HCT116 (cell line): ENCODE measurements at regions not wholly inside any gene's neighbourhood (a gene's known extent, or its start where the extent isn't known, plus 50 kb on each side); places are given as distances from the start of the nearest gene placed in this dataset.

Experiments used
- ATAC-seq: fragments of 200-7000 bp; cut with Tn5 transposase; 2 replicates; pipeline ENCODE4 v1.9.1; 2020; ENCODE audit warnings: mild to moderate bottlenecking, moderate library complexity
- BruUV-seq: library from RNA; stranded (reverse); fragments of 400-500 nt; replicated peaks from 2 replicates; lab custom pipeline; 2021; lab: Mats Ljungman, UMichigan
- CTCF ChIA-PET: fragments of 300-600 bp; sonication (Branson Sonifier 250); formaldehyde crosslinking; loops from one replicate; lab custom pipeline; 2021; ENCODE audit warnings: antibody characterized with exemption; lab: Charles Lee
- POLR2A ChIA-PET: fragments of 300-600, 350-600 bp; sonication (Branson Sonifier 250); formaldehyde crosslinking; loops from one replicate; lab custom pipeline; 2021; ENCODE audit warnings: antibody characterized with exemption; lab: Charles Lee
- RAD21 ChIA-PET, 2 experiments: fragments of 300-600 bp; sonication (Branson Sonifier 250); formaldehyde crosslinking; loops; one replicate each; lab custom pipeline; 2023; ENCODE audit warnings: low total read pairs in 2 of 2; ENCODE audit not compliant: uncharacterized antibody in 2 of 2, unreplicated experiment in 2 of 2, low non-redundant PET in 1 of 2; lab: Charles Lee
- DNase-seq: peaks from one replicate; pipeline ENCODE4 v3.0.0-alpha.2; 2010; ENCODE audit warnings: low read depth, low spot score
- H2AFZ ChIP-seq: fragments of 200-600 bp; shearing (Covaris generic), sonication (generic); 2 replicates; pipeline ENCODE4 v1.6.1; 2017; ENCODE audit warnings: low read depth, mixed run types, mixed read lengths, antibody characterized with exemption, low read length; ENCODE audit not compliant: poor library complexity, severe bottlenecking
- H3K27ac ChIP-seq: 2 replicates; pipeline ENCODE4 v1.5.1; 2012; ENCODE audit warnings: low read depth, low read length
- H3K27me3 ChIP-seq: fragments of 200-600 bp; sonication (generic); 2 replicates; pipeline ENCODE4 v1.6.1; 2016; ENCODE audit warnings: mixed run types, low read length, mixed read lengths; ENCODE audit not compliant: insufficient read depth
- H3K36me3 ChIP-seq, 2 experiments: fragments of 200-500 bp in 1 of 2; fragments of 200-600 bp in 1 of 2; sonication (Bioruptor generic) in 1 of 2; sonication (generic) in 1 of 2; 2 replicates each; pipeline versions ENCODE4 v1.5.1 to v1.6.1; 2014 to 2016; ENCODE audit warnings: low read length in 2 of 2, inconsistent platforms in 1 of 2, mixed read lengths in 1 of 2, mixed run types in 1 of 2; ENCODE audit not compliant: insufficient read depth in 2 of 2, control insufficient read depth in 1 of 2
- H3K4me1 ChIP-seq, 2 experiments: fragments of 200-600 bp in 1 of 2; sonication (generic) in 1 of 2; 2 replicates each; pipeline versions ENCODE4 v1.5.1 to v1.6.1; 2012 to 2017; ENCODE audit warnings: low read length in 2 of 2, inconsistent platforms in 1 of 2, mild to moderate bottlenecking in 1 of 2, mixed read lengths in 1 of 2, mixed run types in 1 of 2, moderate library complexity in 1 of 2; ENCODE audit not compliant: insufficient read depth in 2 of 2, control insufficient read depth in 1 of 2
- H3K4me2 ChIP-seq: fragments of 200-600 bp; sonication (generic); 2 replicates; pipeline ENCODE4 v1.6.1; 2017; ENCODE audit warnings: mixed run types, low read length, mixed read lengths
- H3K4me3 ChIP-seq, 2 experiments: fragments of 200-600 bp in 1 of 2; sonication (generic) in 1 of 2; replicated peaks in 1 of 2; 2 replicates each; pipeline ENCODE4 v1.5.1; 2011 to 2016; ENCODE audit warnings: low read length in 2 of 2, control low read depth in 1 of 2, low read depth in 1 of 2, mild to moderate bottlenecking in 1 of 2, mixed read lengths in 1 of 2, mixed run types in 1 of 2
- H3K79me2 ChIP-seq: fragments of 200-600 bp; sonication (generic); 2 replicates; pipeline ENCODE4 v1.6.1; 2017; ENCODE audit warnings: mild to moderate bottlenecking, mixed run types, low read length, moderate library complexity, mixed read lengths; ENCODE audit not compliant: insufficient read depth
- H3K9ac ChIP-seq: fragments of 200-600 bp; sonication (generic); 2 replicates; pipeline ENCODE4 v1.6.1; 2016; ENCODE audit warnings: low read length, mixed read lengths
- H3K9me2 ChIP-seq: fragments of 200-600 bp; sonication (generic), shearing (Covaris generic); 2 replicates; pipeline ENCODE4 v1.6.1; 2017; ENCODE audit warnings: mixed run types, mild to moderate bottlenecking, moderate library complexity; ENCODE audit not compliant: insufficient read depth
- H3K9me3 ChIP-seq, 2 experiments: fragments of 200-500 bp in 1 of 2; fragments of 200-600 bp in 1 of 2; sonication (Bioruptor generic) in 1 of 2; sonication (generic) in 1 of 2; 2 replicates each; pipeline ENCODE4 v1.6.1; 2014 to 2017; ENCODE audit warnings: low read length in 2 of 2, mixed read lengths in 2 of 2, inconsistent platforms in 1 of 2, low read depth in 1 of 2, mild to moderate bottlenecking in 1 of 2, mixed run types in 1 of 2, moderate library complexity in 1 of 2; ENCODE audit not compliant: control insufficient read depth in 1 of 2, insufficient read depth in 1 of 2
- H4K20me1 ChIP-seq: fragments of 200-600 bp; sonication (generic), shearing (Covaris generic); 2 replicates; pipeline ENCODE4 v1.6.1; 2017; ENCODE audit warnings: mixed run types, mild to moderate bottlenecking, moderate library complexity; ENCODE audit not compliant: insufficient read depth
- CBX3 ChIP-seq: IDR thresholded peaks from 2 replicates; pipeline ENCODE4 v1.6.1; 2012; ENCODE audit warnings: low read depth
- CEBPB ChIP-seq: IDR thresholded peaks from 2 replicates; pipeline ENCODE4 v1.6.1; 2012; ENCODE audit warnings: low read depth
- EGR1 ChIP-seq: IDR thresholded peaks from 2 replicates; pipeline ENCODE4 v1.6.1; 2012; ENCODE audit warnings: low read depth
- ELF1 ChIP-seq: IDR thresholded peaks from 2 replicates; pipeline ENCODE4 v1.6.1; 2012; ENCODE audit warnings: low read depth, borderline replicate concordance
- EZH2 ChIP-seq: fragments of 200-600 bp; sonication (generic); IDR thresholded peaks from 2 replicates; pipeline ENCODE4 v1.6.1; 2017; ENCODE audit warnings: antibody characterized with exemption, mixed run types
- EZH2phosphoT487 ChIP-seq: fragments of 200-600 bp; IDR thresholded peaks from 2 replicates; pipeline ENCODE4 v1.6.1; 2018; ENCODE audit warnings: antibody characterized with exemption, borderline replicate concordance
- JUND ChIP-seq: IDR thresholded peaks from 2 replicates; pipeline ENCODE4 v1.6.1; 2012
- POLR2A ChIP-seq: IDR thresholded peaks from 2 replicates; pipeline ENCODE4 v1.7.0; 2011; ENCODE audit warnings: borderline replicate concordance; ENCODE audit not compliant: insufficient read depth, insufficient read length; ENCODE audit errors: extremely low read depth
- POLR2AphosphoS5 ChIP-seq: IDR thresholded peaks from 2 replicates; pipeline ENCODE4 v1.6.1; 2011; ENCODE audit warnings: mild to moderate bottlenecking, low read depth, low read length, moderate library complexity
- RAD21 ChIP-seq: IDR thresholded peaks from 2 replicates; pipeline ENCODE4 v1.6.1; 2012; ENCODE audit warnings: low read depth, mild to moderate bottlenecking
- SIN3A ChIP-seq: IDR thresholded peaks from 2 replicates; pipeline ENCODE4 v1.6.1; 2012; ENCODE audit warnings: low read depth
- SRF ChIP-seq: IDR thresholded peaks from 2 replicates; pipeline ENCODE4 v1.6.1; 2012; ENCODE audit warnings: low read depth
- TCF7L2 ChIP-seq: IDR thresholded peaks from 2 replicates; pipeline ENCODE4 v1.7.0; 2011; ENCODE audit warnings: borderline replicate concordance, inconsistent platforms; ENCODE audit not compliant: insufficient read depth, insufficient read length; ENCODE audit errors: extremely low read depth
- YY1 ChIP-seq: IDR thresholded peaks from 2 replicates; pipeline ENCODE4 v1.6.1; 2011; ENCODE audit warnings: low read length, low read depth, moderate library complexity, mild to moderate bottlenecking; ENCODE audit not compliant: insufficient replicate concordance; ENCODE audit errors: extremely low read depth
- ZFX ChIP-seq: fragments of 450-650 bp; IDR thresholded peaks from 2 replicates; pipeline ENCODE4 v1.6.1; 2017
- ZNF274 ChIP-seq: fragments of 200-500 bp; sonication (Bioruptor generic); IDR thresholded peaks from 2 replicates; pipeline ENCODE4 v1.6.1; 2014; ENCODE audit warnings: mild to moderate bottlenecking, low read depth, low read length, inconsistent platforms
- intact Hi-C: fragments of 100-400 bp; cut with micrococcal nuclease; formaldehyde crosslinking; loops from 2 replicates; pipeline ENCODE4 v1.10.0; 2022
- TF ChIP-seq, protein P1 (sequence below): IDR thresholded peaks from 2 replicates; pipeline ENCODE4 v1.6.1; 2011; ENCODE audit warnings: mild to moderate bottlenecking, low read length, moderate library complexity; ENCODE audit not compliant: insufficient replicate concordance; ENCODE audit errors: extremely low read depth
- TF ChIP-seq, protein P2 (sequence below): IDR thresholded peaks from 2 replicates; pipeline ENCODE4 v1.6.1; 2012; ENCODE audit warnings: low read depth
- TF ChIP-seq, protein P3 (sequence below): IDR thresholded peaks from 2 replicates; pipeline ENCODE4 v1.6.1; 2012
- TF ChIP-seq, protein P4 (sequence below): IDR thresholded peaks from 2 replicates; pipeline ENCODE4 v1.6.1; 2012

DNA sequence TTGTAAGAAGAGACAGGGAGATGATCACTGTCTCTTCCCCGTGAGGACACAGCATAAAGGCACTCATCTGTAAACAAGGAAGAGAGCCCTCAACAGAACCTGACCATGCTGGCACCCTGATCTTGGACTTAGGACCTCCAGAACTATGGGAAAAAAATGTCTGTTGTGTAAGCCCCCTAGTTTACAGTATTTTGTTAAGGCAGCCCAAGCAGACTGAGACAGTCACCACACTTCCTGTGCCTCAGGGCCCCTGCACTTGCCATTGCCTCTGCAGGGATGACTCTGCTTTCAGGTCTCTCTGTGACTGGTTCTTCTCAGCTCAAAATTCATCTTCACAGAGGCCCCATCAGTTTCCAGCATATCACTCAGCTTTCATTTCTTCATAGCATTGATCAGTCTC lies 372.1 kb downstream of the TLE1 start:
- no peak for ATAC-seq
- no peak overlapping the region for H3K27ac ChIP-seq
- H4K20me1 ChIP-seq, result no peaks in the 10 kb centered on the region
- RAD21 ChIA-PET, result no interaction called here
- no peaks in the 10 kb centered on the region for H3K9me2 ChIP-seq
- H3K4me3 ChIP-seq, result no peak overlapping the region
- H3K4me1 ChIP-seq, result no peaks in the 10 kb centered on the region
- no TSS peak for BruUV-seq
- no peak for DNase-seq
- TF ChIP-seq CEBPB (no peak), JUND (no peak), CBX3 (no peak), ZFX (no peak), YY1 (no peak), RAD21 (no peak), POLR2AphosphoS5 (no peak), EZH2phosphoT487 (no peak), ZNF274 (no peak), SRF (no peak), ELF1 (no peak), TCF7L2 (no peak), SIN3A (no peak), EGR1 (no peak), EZH2 (no peak), POLR2A (no peak)
- TF ChIP-seq, protein P1, sequence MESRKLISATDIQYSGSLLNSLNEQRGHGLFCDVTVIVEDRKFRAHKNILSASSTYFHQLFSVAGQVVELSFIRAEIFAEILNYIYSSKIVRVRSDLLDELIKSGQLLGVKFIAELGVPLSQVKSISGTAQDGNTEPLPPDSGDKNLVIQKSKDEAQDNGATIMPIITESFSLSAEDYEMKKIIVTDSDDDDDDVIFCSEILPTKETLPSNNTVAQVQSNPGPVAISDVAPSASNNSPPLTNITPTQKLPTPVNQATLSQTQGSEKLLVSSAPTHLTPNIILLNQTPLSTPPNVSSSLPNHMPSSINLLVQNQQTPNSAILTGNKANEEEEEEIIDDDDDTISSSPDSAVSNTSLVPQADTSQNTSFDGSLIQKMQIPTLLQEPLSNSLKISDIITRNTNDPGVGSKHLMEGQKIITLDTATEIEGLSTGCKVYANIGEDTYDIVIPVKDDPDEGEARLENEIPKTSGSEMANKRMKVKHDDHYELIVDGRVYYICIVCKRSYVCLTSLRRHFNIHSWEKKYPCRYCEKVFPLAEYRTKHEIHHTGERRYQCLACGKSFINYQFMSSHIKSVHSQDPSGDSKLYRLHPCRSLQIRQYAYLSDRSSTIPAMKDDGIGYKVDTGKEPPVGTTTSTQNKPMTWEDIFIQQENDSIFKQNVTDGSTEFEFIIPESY, result no peak
- TF ChIP-seq, protein P2, sequence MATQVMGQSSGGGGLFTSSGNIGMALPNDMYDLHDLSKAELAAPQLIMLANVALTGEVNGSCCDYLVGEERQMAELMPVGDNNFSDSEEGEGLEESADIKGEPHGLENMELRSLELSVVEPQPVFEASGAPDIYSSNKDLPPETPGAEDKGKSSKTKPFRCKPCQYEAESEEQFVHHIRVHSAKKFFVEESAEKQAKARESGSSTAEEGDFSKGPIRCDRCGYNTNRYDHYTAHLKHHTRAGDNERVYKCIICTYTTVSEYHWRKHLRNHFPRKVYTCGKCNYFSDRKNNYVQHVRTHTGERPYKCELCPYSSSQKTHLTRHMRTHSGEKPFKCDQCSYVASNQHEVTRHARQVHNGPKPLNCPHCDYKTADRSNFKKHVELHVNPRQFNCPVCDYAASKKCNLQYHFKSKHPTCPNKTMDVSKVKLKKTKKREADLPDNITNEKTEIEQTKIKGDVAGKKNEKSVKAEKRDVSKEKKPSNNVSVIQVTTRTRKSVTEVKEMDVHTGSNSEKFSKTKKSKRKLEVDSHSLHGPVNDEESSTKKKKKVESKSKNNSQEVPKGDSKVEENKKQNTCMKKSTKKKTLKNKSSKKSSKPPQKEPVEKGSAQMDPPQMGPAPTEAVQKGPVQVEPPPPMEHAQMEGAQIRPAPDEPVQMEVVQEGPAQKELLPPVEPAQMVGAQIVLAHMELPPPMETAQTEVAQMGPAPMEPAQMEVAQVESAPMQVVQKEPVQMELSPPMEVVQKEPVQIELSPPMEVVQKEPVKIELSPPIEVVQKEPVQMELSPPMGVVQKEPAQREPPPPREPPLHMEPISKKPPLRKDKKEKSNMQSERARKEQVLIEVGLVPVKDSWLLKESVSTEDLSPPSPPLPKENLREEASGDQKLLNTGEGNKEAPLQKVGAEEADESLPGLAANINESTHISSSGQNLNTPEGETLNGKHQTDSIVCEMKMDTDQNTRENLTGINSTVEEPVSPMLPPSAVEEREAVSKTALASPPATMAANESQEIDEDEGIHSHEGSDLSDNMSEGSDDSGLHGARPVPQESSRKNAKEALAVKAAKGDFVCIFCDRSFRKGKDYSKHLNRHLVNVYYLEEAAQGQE, result no peak
- TF ChIP-seq, protein P3, sequence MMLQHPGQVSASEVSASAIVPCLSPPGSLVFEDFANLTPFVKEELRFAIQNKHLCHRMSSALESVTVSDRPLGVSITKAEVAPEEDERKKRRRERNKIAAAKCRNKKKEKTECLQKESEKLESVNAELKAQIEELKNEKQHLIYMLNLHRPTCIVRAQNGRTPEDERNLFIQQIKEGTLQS, result no peak
- TF ChIP-seq, protein P4, sequence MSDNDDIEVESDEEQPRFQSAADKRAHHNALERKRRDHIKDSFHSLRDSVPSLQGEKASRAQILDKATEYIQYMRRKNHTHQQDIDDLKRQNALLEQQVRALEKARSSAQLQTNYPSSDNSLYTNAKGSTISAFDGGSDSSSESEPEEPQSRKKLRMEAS, result no peak
- TF ChIP-seq, all 23 proteins: peak for 0
- H3K9me3 ChIP-seq, result no peaks in the 10 kb centered on the region; a peak in 1 of 4 replicates
- ChIA-PET CTCF (no interaction called here), POLR2A (no interaction called here)
- H2AFZ ChIP-seq, result no peak overlapping the region
- H3K79me2 ChIP-seq, result no peaks in the 10 kb centered on the region
- intact Hi-C loops, result no loop called here
- no peak overlapping the region for H3K9ac ChIP-seq
- H3K27me3 ChIP-seq, result no peaks in the 10 kb centered on the region
- no peaks in the 10 kb centered on the region for H3K36me3 ChIP-seq
- H3K4me2 ChIP-seq, result no peak overlapping the region
